Small intestine (tissue), 7 donors: ENCODE measurements at regions not wholly inside any gene's neighbourhood (a gene's known extent, or its start where the extent isn't known, plus 50 kb on each side); places are given as distances from the start of the nearest gene placed in this dataset.
"Not testable (repeated sequence)": the region's sequence is repeated elsewhere in the genome, so short reads cannot be mapped to it uniquely, and the experiment has no call there.

Experiments used
- DNase-seq, 2 donors: peaks; one replicate each; pipeline versions ENCODE4 v3.0.0 to v3.0.0-alpha.2; 2013
- FAIRE-seq: peaks from 2 replicates; lab custom pipeline; 2012; peaks lifted over from hg19 to GRCh38; lab: Jason Lieb, UNC
- H3K27ac ChIP-seq, 3 donors: one replicate each; pipeline ENCODE4 v1.5.1; 2013; ENCODE audit warnings: low read length in 2 of 3, mild to moderate bottlenecking in 2 of 3, control low read depth in 1 of 3, inconsistent platforms in 1 of 3, low read depth in 1 of 3, moderate library complexity in 1 of 3
- H3K27me3 ChIP-seq, 3 donors: one replicate each; pipeline ENCODE4 v1.6.1; 2013; ENCODE audit warnings: low read length in 3 of 3, inconsistent platforms in 1 of 3; ENCODE audit not compliant: control insufficient read depth in 3 of 3, insufficient read depth in 3 of 3
- H3K36me3 ChIP-seq, 3 donors: one replicate each; pipeline ENCODE4 v1.6.1; 2013; ENCODE audit warnings: low read length in 3 of 3, inconsistent platforms in 1 of 3, low read depth in 1 of 3, mild to moderate bottlenecking in 1 of 3, moderate library complexity in 1 of 3; ENCODE audit not compliant: control insufficient read depth in 3 of 3, insufficient read depth in 2 of 3
- H3K4me1 ChIP-seq, 3 donors: one replicate each; pipeline ENCODE4 v1.6.1; 2013; ENCODE audit warnings: low read length in 2 of 3, inconsistent platforms in 1 of 3, low read depth in 1 of 3, mild to moderate bottlenecking in 1 of 3, moderate library complexity in 1 of 3; ENCODE audit not compliant: control insufficient read depth in 3 of 3, insufficient read depth in 2 of 3
- H3K4me3 ChIP-seq, 3 donors: one replicate each; pipeline ENCODE4 v1.5.1; 2013; ENCODE audit warnings: low read length in 3 of 3, control low read depth in 1 of 3, inconsistent platforms in 1 of 3, low read depth in 1 of 3, mild to moderate bottlenecking in 1 of 3, moderate library complexity in 1 of 3
- H3K9me3 ChIP-seq, 2 donors: one replicate each; pipeline ENCODE4 v1.6.1; 2013; ENCODE audit warnings: low read depth in 1 of 2, low read length in 1 of 2; ENCODE audit not compliant: control insufficient read depth in 2 of 2, insufficient read depth in 1 of 2
- WGBS, 3 donors: extraction: QIAGEN DNeasy Blood & Tissue Kit; methylation state at CpG; one replicate each; pipeline ENCODE4 v1.1.7; 2013; 5-methylcytosine and 5-hydroxymethylcytosine counted together
- donor health status: healthy with polysubstance abuse.
- donor health status: control.
- donor health status: control.
- donor health status: Bipolar disorder and iron deficiency.
- donor health status: healthy.

- H3K4me1 ChIP-seq, result no peaks in the 10 kb centered on the region
- WGBS, 3 donors, result 84 to 87% (median 87%) methylated on average over 1 of the region's 1 CpG
- no peaks in the 10 kb centered on the region for H3K27me3 ChIP-seq
- FAIRE-seq, result no peak
- H3K27ac ChIP-seq, result no peak overlapping the region
- H3K36me3 ChIP-seq, result no peaks in the 10 kb centered on the region
- DNase-seq, result no peak
- H3K4me3 ChIP-seq, result no peak overlapping the region
- H3K9me3 ChIP-seq, result no peaks in the 10 kb centered on the region
Observed at GRCh38 chr14:48709277-48709785, 876.8 kb downstream of the RPS29 start.

- Histone ChIP-seq H3K36me3 (no peaks in the 10 kb centered on the region), H3K4me3 (no peak overlapping the region), H3K9me3 (no peaks in the 10 kb centered on the region), H3K27ac (no peak overlapping the region), H3K4me1 (no peaks in the 10 kb centered on the region), H3K27me3 (no peaks in the 10 kb centered on the region)
- DNase-seq (no peak), FAIRE-seq (no peak)
Observed at GRCh38 chr14:48704639-48705038, 881.5 kb downstream of the RPS29 start.

GRCh38 chr14:48703728-48704467, 882.3 kb downstream of the RPS29 start:
- no peak for FAIRE-seq
- no peak overlapping the region for H3K27ac ChIP-seq
- no peaks in the 10 kb centered on the region for H3K36me3 ChIP-seq
- no peaks in the 10 kb centered on the region for H3K27me3 ChIP-seq
- DNase-seq, result no peak
- no peak overlapping the region for H3K4me3 ChIP-seq
- H3K9me3 ChIP-seq, result no peaks in the 10 kb centered on the region
- H3K4me1 ChIP-seq, result no peaks in the 10 kb centered on the region
- 10 to 30% (median 11%) methylated on average over 2 of the region's 2 CpGs for WGBS, 3 donors

- H3K4me3 ChIP-seq, H3K9me3 ChIP-seq, H3K4me1 ChIP-seq, H3K36me3 ChIP-seq, DNase-seq, H3K27me3 ChIP-seq, H3K27ac ChIP-seq, FAIRE-seq: not testable (repeated sequence)
- 86 to 97% (median 94%) methylated on average over 6 of the region's 6 CpGs for WGBS, 3 donors
Observed at GRCh38 chr14:48697362-48697761, 888.8 kb downstream of the RPS29 start.

GRCh38 chr14:48693793-48694192, 892.4 kb downstream of the RPS29 start:
- H3K27me3 ChIP-seq, result no peaks in the 10 kb centered on the region
- WGBS, 3 donors, result 22 to 46% (median 32%) methylated on average over 1 of the region's 1 CpG
- no peaks in the 10 kb centered on the region for H3K36me3 ChIP-seq
- DNase-seq (no peak), FAIRE-seq (no peak)
- H3K27ac ChIP-seq, result no peak overlapping the region
- no peak overlapping the region for H3K4me3 ChIP-seq
- H3K4me1 ChIP-seq, result no peaks in the 10 kb centered on the region
- no peaks in the 10 kb centered on the region for H3K9me3 ChIP-seq

GRCh38 chr14:48690349-48690748, 895.8 kb downstream of the RPS29 start:
- DNase-seq, result no peak
- no peak overlapping the region for H3K27ac ChIP-seq
- H3K4me1 ChIP-seq, result no peaks in the 10 kb centered on the region
- WGBS, 3 donors, result 83 to 97% (median 94%) methylated on average over 1 of the region's 1 CpG
- H3K4me3 ChIP-seq, result no peak overlapping the region
- no peaks in the 10 kb centered on the region for H3K9me3 ChIP-seq
- H3K27me3 ChIP-seq, result no peaks in the 10 kb centered on the region
- no peaks in the 10 kb centered on the region for H3K36me3 ChIP-seq
- no peak for FAIRE-seq

- 89 to 96% (median 89%) methylated on average over 3 of the region's 3 CpGs for WGBS, 3 donors
- Histone ChIP-seq H3K4me1 (no peaks in the 10 kb centered on the region), H3K27ac (no peak overlapping the region), H3K27me3 (no peaks in the 10 kb centered on the region), H3K9me3 (no peaks in the 10 kb centered on the region), H3K4me3 (no peak overlapping the region), H3K36me3 (no peaks in the 10 kb centered on the region)
- FAIRE-seq, result no peak
- DNase-seq, result no peak
Observed at GRCh38 chr14:48686650-48687049, 899.5 kb downstream of the RPS29 start.

- Histone ChIP-seq H3K9me3 (no peaks in the 10 kb centered on the region), H3K27me3 (no peaks in the 10 kb centered on the region), H3K4me1 (no peaks in the 10 kb centered on the region), H3K36me3 (no peaks in the 10 kb centered on the region), H3K4me3 (no peak overlapping the region), H3K27ac (no peak overlapping the region)
- 35 to 53% (median 48%) methylated on average over 2 of the region's 2 CpGs for WGBS, 3 donors
- DNase-seq, result no peak
- no peak for FAIRE-seq
Observed at GRCh38 chr14:48672506-48672905, 913.7 kb downstream of the RPS29 start.

GRCh38 chr14:48670939-48671338, 915.2 kb downstream of the RPS29 start:
- DNase-seq, result no peak
- Histone ChIP-seq H3K27me3 (no peaks in the 10 kb centered on the region), H3K36me3 (no peaks in the 10 kb centered on the region), H3K4me1 (no peaks in the 10 kb centered on the region), H3K9me3 (no peaks in the 10 kb centered on the region), H3K4me3 (no peak overlapping the region), H3K27ac (no peak overlapping the region)
- no peak for FAIRE-seq
- WGBS, 3 donors, result 71 to 82% (median 79%) methylated on average over 4 of the region's 4 CpGs
